ENCODE measurements at regions not wholly inside any gene's neighbourhood (a gene's known extent, or its start where the extent isn't known, plus 50 kb on each side); places are given as distances from the start of the nearest gene placed in this dataset.

- no peak for TF ChIP-seq EZH2 (IDR thresholded peaks at IDR 0.05; ENCODE audit: insufficient read depth, low read length)
- TF ChIP-seq, protein P1, sequence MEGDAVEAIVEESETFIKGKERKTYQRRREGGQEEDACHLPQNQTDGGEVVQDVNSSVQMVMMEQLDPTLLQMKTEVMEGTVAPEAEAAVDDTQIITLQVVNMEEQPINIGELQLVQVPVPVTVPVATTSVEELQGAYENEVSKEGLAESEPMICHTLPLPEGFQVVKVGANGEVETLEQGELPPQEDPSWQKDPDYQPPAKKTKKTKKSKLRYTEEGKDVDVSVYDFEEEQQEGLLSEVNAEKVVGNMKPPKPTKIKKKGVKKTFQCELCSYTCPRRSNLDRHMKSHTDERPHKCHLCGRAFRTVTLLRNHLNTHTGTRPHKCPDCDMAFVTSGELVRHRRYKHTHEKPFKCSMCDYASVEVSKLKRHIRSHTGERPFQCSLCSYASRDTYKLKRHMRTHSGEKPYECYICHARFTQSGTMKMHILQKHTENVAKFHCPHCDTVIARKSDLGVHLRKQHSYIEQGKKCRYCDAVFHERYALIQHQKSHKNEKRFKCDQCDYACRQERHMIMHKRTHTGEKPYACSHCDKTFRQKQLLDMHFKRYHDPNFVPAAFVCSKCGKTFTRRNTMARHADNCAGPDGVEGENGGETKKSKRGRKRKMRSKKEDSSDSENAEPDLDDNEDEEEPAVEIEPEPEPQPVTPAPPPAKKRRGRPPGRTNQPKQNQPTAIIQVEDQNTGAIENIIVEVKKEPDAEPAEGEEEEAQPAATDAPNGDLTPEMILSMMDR (IDR thresholded peaks at IDR 0.05; ENCODE audit: insufficient read depth, low read depth, low read length), result no peak
Observed at GRCh38 chr9:107940616-107941595, 451.3 kb upstream of the KLF4 start.

All from astrocyte (in vitro differentiated cells and primary cell).